Caco-2 (cell line): ENCODE measurements at regions not wholly inside any gene's neighbourhood (a gene's known extent, or its start where the extent isn't known, plus 50 kb on each side); places are given as distances from the start of the nearest gene placed in this dataset.

Experiments used
- BruUV-seq: library from RNA; stranded (reverse); fragments of 400-500 nt; replicated peaks from 2 replicates; lab custom pipeline; 2021; lab: Mats Ljungman, UMichigan
- CTCF ChIA-PET: fragments of 300-600 bp; sonication (Branson Sonifier 250); formaldehyde crosslinking; loops from one replicate; lab custom pipeline; 2022; ENCODE audit warnings: antibody characterized with exemption; lab: Charles Lee
- POLR2A ChIA-PET: fragments of 300-600 bp; sonication (Branson Sonifier 250); formaldehyde crosslinking; loops from one replicate; lab custom pipeline; 2022; ENCODE audit warnings: antibody characterized with exemption; lab: Charles Lee
- DNase-seq, 2 experiments: peaks; one replicate each; pipeline versions ENCODE4 v3.0.0 to v3.0.0-alpha.2; 2020 to 2022
- H3K27me3 ChIP-seq: replicated peaks from 2 replicates; pipeline ENCODE4 v1.6.0; 2011; ENCODE audit warnings: low read length; ENCODE audit not compliant: control insufficient read depth, insufficient read depth
- H3K36me3 ChIP-seq: 2 replicates; pipeline ENCODE4 v1.5.1; 2011; ENCODE audit warnings: low read length; ENCODE audit not compliant: control insufficient read depth, insufficient read depth
- H3K4me1 ChIP-seq: fragments of 250-450 bp; sonication (Bioruptor Pico); 2 replicates; pipeline ENCODE4 v1.5.1; 2020; ENCODE audit warnings: mild to moderate bottlenecking
- H3K4me3 ChIP-seq: 2 replicates; pipeline ENCODE4 v1.5.1; 2011; ENCODE audit warnings: low read depth, mild to moderate bottlenecking, control low read depth, low read length
- H3K9me3 ChIP-seq: fragments of 250-450 bp; sonication (Bioruptor Pico); 2 replicates; pipeline ENCODE4 v1.5.1; 2020; ENCODE audit warnings: mild to moderate bottlenecking, moderate library complexity
- H3K27ac Mint-ChIP-seq: one replicate; pipeline ENCODE4 v1.8.0; 2022; ENCODE audit warnings: mixed read lengths; ENCODE audit not compliant: unreplicated experiment
- H3K27me3 Mint-ChIP-seq: one replicate; pipeline ENCODE4 v1.8.0; 2022; ENCODE audit warnings: mixed read lengths; ENCODE audit not compliant: insufficient read depth, unreplicated experiment
- H3K36me3 Mint-ChIP-seq: one replicate; pipeline ENCODE4 v1.8.0; 2022; ENCODE audit warnings: mild to moderate bottlenecking, mixed read lengths; ENCODE audit not compliant: insufficient read depth, unreplicated experiment
- H3K4me1 Mint-ChIP-seq: one replicate; pipeline ENCODE4 v1.8.0; 2022; ENCODE audit warnings: low read depth, mixed read lengths; ENCODE audit not compliant: unreplicated experiment
- H3K4me3 Mint-ChIP-seq: one replicate; pipeline ENCODE4 v1.8.0; 2022; ENCODE audit warnings: mild to moderate bottlenecking, moderate library complexity, mixed read lengths; ENCODE audit not compliant: unreplicated experiment
- H3K9me3 Mint-ChIP-seq: one replicate; pipeline ENCODE4 v1.8.0; 2022; ENCODE audit warnings: mixed read lengths; ENCODE audit not compliant: unreplicated experiment
- CTCF ChIP-seq, 2 experiments: fragments of 200-600 bp in 1 of 2; IDR thresholded peaks; 1 replicate in 1 of 2; 2 replicates in 1 of 2; pipeline versions ENCODE4 v1.5.1 to v1.8.0; 2011 to 2022; ENCODE audit warnings: antibody characterized with exemption in 1 of 2, control low read depth in 1 of 2, inconsistent platforms in 1 of 2, low read depth in 1 of 2, low read length in 1 of 2, mild to moderate bottlenecking in 1 of 2, moderate library complexity in 1 of 2; ENCODE audit not compliant: insufficient read depth in 1 of 2, severe bottlenecking in 1 of 2, unreplicated experiment in 1 of 2
- intact Hi-C: fragments of 100-400 bp; cut with micrococcal nuclease; formaldehyde crosslinking; loops from one replicate; pipeline ENCODE4 v1.10.0; 2022; ENCODE audit not compliant: unreplicated experiment

GRCh38 chr13:105607426-105607825 lies 928.0 kb downstream of the EFNB2 start:
- Mint-ChIP-seq H3K9me3 (no peaks in the 10 kb centered on the region), H3K4me3 (no peak overlapping the region), H3K27ac (no peak overlapping the region), H3K36me3 (no peaks in the 10 kb centered on the region), H3K4me1 (no peaks in the 10 kb centered on the region), H3K27me3 (peaks cover 5% of the 10 kb centered on the region)
- TF ChIP-seq CTCF (IDR thresholded peaks at IDR 0.05; ENCODE audit: insufficient read depth in 1 of 2, low read depth in 1 of 2, low read length in 1 of 2, severe bottlenecking in 1 of 2, unreplicated experiment in 1 of 2), result no peak
- ChIA-PET CTCF (no interaction called here), POLR2A (no interaction called here)
- peaks cover 13% of the 10 kb centered on the region for H3K4me1 ChIP-seq
- no peak overlapping the region for H3K4me3 ChIP-seq
- H3K36me3 ChIP-seq, result no peaks in the 10 kb centered on the region
- no TSS peak for BruUV-seq
- intact Hi-C loops, result no loop called here
- DNase-seq, result no peak
- H3K9me3 ChIP-seq, result no peaks in the 10 kb centered on the region
- H3K27me3 ChIP-seq, result no peaks in the 10 kb centered on the region

GRCh38 chr13:105607016-105607415 lies 928.4 kb downstream of the EFNB2 start:
- Mint-ChIP-seq H3K27ac (no peak overlapping the region), H3K9me3 (no peaks in the 10 kb centered on the region), H3K4me3 (no peak overlapping the region), H3K4me1 (no peaks in the 10 kb centered on the region), H3K27me3 (peaks cover 5% of the 10 kb centered on the region), H3K36me3 (no peaks in the 10 kb centered on the region)
- intact Hi-C loops, result no loop called here
- Histone ChIP-seq H3K4me1 (peaks cover 11% of the 10 kb centered on the region), H3K4me3 (no peak overlapping the region), H3K36me3 (no peaks in the 10 kb centered on the region), H3K9me3 (no peaks in the 10 kb centered on the region), H3K27me3 (no peaks in the 10 kb centered on the region)
- POLR2A ChIA-PET, result no interaction called here
- CTCF ChIA-PET, result no interaction called here
- TF ChIP-seq CTCF (IDR thresholded peaks at IDR 0.05; ENCODE audit: insufficient read depth in 1 of 2, low read depth in 1 of 2, low read length in 1 of 2, severe bottlenecking in 1 of 2, unreplicated experiment in 1 of 2), result no peak
- no peak for DNase-seq
- BruUV-seq, result no TSS peak

DNA sequence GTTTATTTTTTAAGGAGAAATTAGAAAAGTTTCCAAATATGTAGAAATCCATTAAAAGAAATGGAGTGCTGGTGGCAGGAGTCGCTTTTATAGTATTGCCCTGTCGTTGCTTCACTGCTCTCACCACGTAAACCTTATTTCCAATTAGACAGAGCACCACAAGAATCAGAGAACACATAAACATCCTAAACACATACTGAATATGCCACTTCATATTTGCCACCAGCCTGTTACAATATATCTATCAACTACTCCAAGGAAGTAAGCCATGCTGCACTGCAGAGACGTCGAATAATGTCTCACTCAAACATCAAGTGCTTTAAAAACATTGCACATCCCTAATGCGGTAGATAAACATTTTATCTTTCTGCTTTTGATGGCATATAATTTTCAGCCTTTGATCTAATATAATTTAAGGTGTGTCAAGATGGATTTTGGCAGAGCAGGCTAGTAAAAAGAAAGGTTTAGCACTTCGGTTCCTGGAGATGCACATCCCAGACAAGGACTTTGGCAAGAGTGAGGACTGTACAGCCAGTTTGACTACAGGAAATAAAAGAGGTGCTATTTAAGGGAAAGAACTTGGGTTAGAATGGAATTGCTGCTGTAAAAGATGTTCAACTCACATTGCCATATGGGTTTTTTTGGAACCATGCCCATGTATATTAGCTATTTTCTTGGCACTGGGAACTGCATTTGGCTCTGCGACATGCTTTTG lies 932.3 kb downstream of the EFNB2 start:
- TF ChIP-seq CTCF (IDR thresholded peaks at IDR 0.05; ENCODE audit: insufficient read depth in 1 of 2, low read depth in 1 of 2, low read length in 1 of 2, severe bottlenecking in 1 of 2, unreplicated experiment in 1 of 2), result no peak
- intact Hi-C loops, result no loop called here
- H3K27me3 Mint-ChIP-seq, result peaks cover 10% of the 10 kb centered on the region

More for the DNA sequence above, 932.3 kb downstream of the EFNB2 start:
- DNase-seq, result no peak
- Mint-ChIP-seq H3K9me3 (no peaks in the 10 kb centered on the region), H3K4me1 (no peaks in the 10 kb centered on the region), H3K36me3 (no peaks in the 10 kb centered on the region), H3K27ac (no peak overlapping the region), H3K4me3 (no peak overlapping the region)
- Histone ChIP-seq H3K4me3 (no peak overlapping the region), H3K4me1 (no peaks in the 10 kb centered on the region; the same call in 1 of the 2 replicates), H3K36me3 (no peaks in the 10 kb centered on the region), H3K9me3 (no peaks in the 10 kb centered on the region), H3K27me3 (no peaks in the 10 kb centered on the region)
- ChIA-PET CTCF (no interaction called here), POLR2A (no interaction called here)
- no TSS peak for BruUV-seq
